ENCODE measurements at regions not wholly inside any gene's neighbourhood (a gene's known extent, or its start where the extent isn't known, plus 50 kb on each side); places are given as distances from the start of the nearest gene placed in this dataset.

- Histone ChIP-seq H3K4me2 (ENCODE audit: low read length, poor library complexity, severe bottlenecking) (no peak overlapping the region), H3K23ac (ENCODE audit: low read length in 2 of 2) (no peak overlapping the region), H3K27me3 (ENCODE audit: control insufficient read depth in 1 of 2, insufficient read depth in 1 of 2, low read length in 2 of 2) (peaks cover 0 to 7% of the 10 kb centered on the region in 2 experiments), H2BK120ac (ENCODE audit: low read depth, low read length) (no peak overlapping the region), H3K79me1 (replicated peaks; ENCODE audit: low read length, poor library complexity, severe bottlenecking) (no peaks in the 10 kb centered on the region), H2BK12ac (ENCODE audit: low read length in 2 of 2) (no peak overlapping the region), H2AK5ac (ENCODE audit: low read length, severe bottlenecking) (no peak overlapping the region), H3K9ac (ENCODE audit: low read length) (no peak overlapping the region), H2BK15ac (ENCODE audit: low read depth, poor library complexity, severe bottlenecking) (no peak overlapping the region), H3K14ac (ENCODE audit: low read length in 2 of 2) (no peak overlapping the region), H3K4me1 (ENCODE audit: control insufficient read depth, insufficient read depth, low read depth, low read length) (no peaks in the 10 kb centered on the region), H2BK5ac (ENCODE audit: low read depth, low read length, poor library complexity, severe bottlenecking) (no peak overlapping the region), H4K8ac (ENCODE audit: low read length) (no peak overlapping the region), H4K91ac (ENCODE audit: low read length) (no peak overlapping the region), H3K36me3 (ENCODE audit: control insufficient read depth in 1 of 2, insufficient read depth in 2 of 2, low read depth in 1 of 2, low read length in 2 of 2) (no peaks in the 10 kb centered on the region), H3K27ac (ENCODE audit: low read length, poor library complexity, severe bottlenecking) (no peak overlapping the region), H3K18ac (ENCODE audit: low read depth in 1 of 2, low read length in 2 of 2) (no peak overlapping the region), H3K9me3 (ENCODE audit: control insufficient read depth, low read length) (no peaks in the 10 kb centered on the region), H2AFZ (ENCODE audit: low read depth, low read length) (no peak overlapping the region), H3K4ac (ENCODE audit: low read depth in 1 of 2, low read length in 2 of 2) (no peak overlapping the region), H3K4me3 (ENCODE audit: insufficient read depth in 1 of 2, low read depth in 1 of 2, low read length in 2 of 2) (no peak overlapping the region)
- DNase-seq = no peak
- WGBS = 67% methylated on average over 2 of the region's 2 CpGs
These were observed 501.9 kb downstream of the CDK5RAP2 start for GRCh38 chr9:120078112-120078511.

- Histone ChIP-seq H3K14ac (ENCODE audit: low read length in 2 of 2) (no peak overlapping the region), H3K4me3 (ENCODE audit: insufficient read depth in 1 of 2, low read depth in 1 of 2, low read length in 2 of 2) (no peak overlapping the region), H2BK15ac (ENCODE audit: low read depth, poor library complexity, severe bottlenecking) (no peak overlapping the region), H4K8ac (ENCODE audit: low read length) (no peak overlapping the region), H2BK120ac (ENCODE audit: low read depth, low read length) (no peak overlapping the region), H3K79me1 (replicated peaks; ENCODE audit: low read length, poor library complexity, severe bottlenecking) (no peaks in the 10 kb centered on the region), H3K27me3 (ENCODE audit: control insufficient read depth in 1 of 2, insufficient read depth in 1 of 2, low read length in 2 of 2) (peaks cover 0 to 3% of the 10 kb centered on the region in 2 experiments), H4K91ac (ENCODE audit: low read length) (no peak overlapping the region), H3K4me2 (ENCODE audit: low read length, poor library complexity, severe bottlenecking) (no peak overlapping the region), H3K4me1 (ENCODE audit: control insufficient read depth, insufficient read depth, low read depth, low read length) (no peaks in the 10 kb centered on the region), H3K18ac (ENCODE audit: low read depth in 1 of 2, low read length in 2 of 2) (no peak overlapping the region), H3K23ac (ENCODE audit: low read length in 2 of 2) (no peak overlapping the region), H2AK5ac (ENCODE audit: low read length, severe bottlenecking) (no peak overlapping the region), H2BK12ac (ENCODE audit: low read length in 2 of 2) (no peak overlapping the region), H3K27ac (ENCODE audit: low read length, poor library complexity, severe bottlenecking) (no peak overlapping the region), H3K4ac (ENCODE audit: low read depth in 1 of 2, low read length in 2 of 2) (no peak overlapping the region), H3K9ac (ENCODE audit: low read length) (no peak overlapping the region), H2BK5ac (ENCODE audit: low read depth, low read length, poor library complexity, severe bottlenecking) (no peak overlapping the region), H3K9me3 (ENCODE audit: control insufficient read depth, low read length) (no peaks in the 10 kb centered on the region), H3K36me3 (ENCODE audit: control insufficient read depth in 1 of 2, insufficient read depth in 2 of 2, low read depth in 1 of 2, low read length in 2 of 2) (no peaks in the 10 kb centered on the region), H2AFZ (ENCODE audit: low read depth, low read length) (no peak overlapping the region)
- 68% methylated on average over 1 of the region's 4 CpGs for WGBS
- DNase-seq = no peak
These were observed 508.2 kb downstream of the CDK5RAP2 start for GRCh38 chr9:120071760-120072159.

DNA sequence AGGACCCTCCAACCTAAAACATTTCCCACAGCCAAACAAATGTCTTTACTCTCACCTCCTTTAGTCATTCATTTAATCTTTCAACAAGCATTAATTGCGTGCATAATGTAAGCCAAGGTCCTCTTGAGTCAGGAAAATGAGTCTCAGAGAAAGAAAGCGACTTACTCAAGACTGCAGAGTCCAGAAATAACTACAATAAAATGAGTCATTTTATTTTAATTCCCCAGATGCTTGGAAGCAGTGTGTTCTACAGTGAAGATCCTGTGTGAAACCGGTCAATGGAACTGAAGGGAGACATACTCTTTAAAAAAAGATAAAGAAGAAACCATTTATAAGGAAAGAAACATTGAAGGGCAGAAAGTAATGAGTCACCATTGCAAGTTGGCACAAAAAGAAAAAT lies 513.7 kb downstream of the CDK5RAP2 start:
- Histone ChIP-seq H2AK5ac (ENCODE audit: low read length, severe bottlenecking) (no peak overlapping the region), H4K91ac (ENCODE audit: low read length) (no peak overlapping the region), H3K23ac (ENCODE audit: low read length in 2 of 2) (no peak overlapping the region), H2AFZ (ENCODE audit: low read depth, low read length) (no peak overlapping the region), H3K27ac (ENCODE audit: low read length, poor library complexity, severe bottlenecking) (no peak overlapping the region), H3K14ac (ENCODE audit: low read length in 2 of 2) (no peak overlapping the region), H3K9ac (ENCODE audit: low read length) (no peak overlapping the region), H2BK120ac (ENCODE audit: low read depth, low read length) (no peak overlapping the region), H3K79me1 (replicated peaks; ENCODE audit: low read length, poor library complexity, severe bottlenecking) (no peaks in the 10 kb centered on the region), H3K36me3 (ENCODE audit: control insufficient read depth in 1 of 2, insufficient read depth in 2 of 2, low read depth in 1 of 2, low read length in 2 of 2) (no peaks in the 10 kb centered on the region), H3K4me3 (ENCODE audit: insufficient read depth in 1 of 2, low read depth in 1 of 2, low read length in 2 of 2) (no peak overlapping the region), H3K4ac (ENCODE audit: low read depth in 1 of 2, low read length in 2 of 2) (no peak overlapping the region), H3K4me1 (ENCODE audit: control insufficient read depth, insufficient read depth, low read depth, low read length) (no peaks in the 10 kb centered on the region), H2BK12ac (ENCODE audit: low read length in 2 of 2) (no peak overlapping the region), H3K4me2 (ENCODE audit: low read length, poor library complexity, severe bottlenecking) (no peak overlapping the region), H4K8ac (ENCODE audit: low read length) (no peak overlapping the region), H2BK15ac (ENCODE audit: low read depth, poor library complexity, severe bottlenecking) (no peak overlapping the region), H3K9me3 (ENCODE audit: control insufficient read depth, low read length) (no peaks in the 10 kb centered on the region), H3K27me3 (ENCODE audit: control insufficient read depth in 1 of 2, insufficient read depth in 1 of 2, low read length in 2 of 2) (no peaks in the 10 kb centered on the region), H2BK5ac (ENCODE audit: low read depth, low read length, poor library complexity, severe bottlenecking) (no peak overlapping the region), H3K18ac (ENCODE audit: low read depth in 1 of 2, low read length in 2 of 2) (no peak overlapping the region)
- no peak for DNase-seq
- 80% methylated on average over 1 of the region's 3 CpGs for WGBS

- WGBS = 54% methylated on average over 3 of the region's 4 CpGs
- Histone ChIP-seq H2AFZ (ENCODE audit: low read depth, low read length) (no peak overlapping the region), H2BK15ac (ENCODE audit: low read depth, poor library complexity, severe bottlenecking) (no peak overlapping the region), H3K9me3 (ENCODE audit: control insufficient read depth, low read length) (no peaks in the 10 kb centered on the region), H4K8ac (ENCODE audit: low read length) (no peak overlapping the region), H3K4me3 (ENCODE audit: insufficient read depth in 1 of 2, low read depth in 1 of 2, low read length in 2 of 2) (no peak overlapping the region), H3K4ac (ENCODE audit: low read depth in 1 of 2, low read length in 2 of 2) (no peak overlapping the region), H3K27me3 (ENCODE audit: control insufficient read depth in 1 of 2, insufficient read depth in 1 of 2, low read length in 2 of 2) (no peaks in the 10 kb centered on the region), H2BK120ac (ENCODE audit: low read depth, low read length) (no peak overlapping the region), H2BK12ac (ENCODE audit: low read length in 2 of 2) (no peak overlapping the region), H2AK5ac (ENCODE audit: low read length, severe bottlenecking) (no peak overlapping the region), H3K18ac (ENCODE audit: low read depth in 1 of 2, low read length in 2 of 2) (no peak overlapping the region), H3K9ac (ENCODE audit: low read length) (no peak overlapping the region), H2BK5ac (ENCODE audit: low read depth, low read length, poor library complexity, severe bottlenecking) (no peak overlapping the region), H3K14ac (ENCODE audit: low read length in 2 of 2) (no peak overlapping the region), H3K4me1 (ENCODE audit: control insufficient read depth, insufficient read depth, low read depth, low read length) (no peaks in the 10 kb centered on the region), H3K36me3 (ENCODE audit: control insufficient read depth in 1 of 2, insufficient read depth in 2 of 2, low read depth in 1 of 2, low read length in 2 of 2) (no peaks in the 10 kb centered on the region), H3K27ac (ENCODE audit: low read length, poor library complexity, severe bottlenecking) (no peak overlapping the region), H3K79me1 (replicated peaks; ENCODE audit: low read length, poor library complexity, severe bottlenecking) (no peaks in the 10 kb centered on the region), H3K23ac (ENCODE audit: low read length in 2 of 2) (no peak overlapping the region), H4K91ac (ENCODE audit: low read length) (no peak overlapping the region), H3K4me2 (ENCODE audit: low read length, poor library complexity, severe bottlenecking) (no peak overlapping the region)
- no peak for DNase-seq
These were observed 514.8 kb downstream of the CDK5RAP2 start for GRCh38 chr9:120065151-120065550.

Measured in mesenchymal stem cell (in vitro differentiated cells and primary cell).